IMR-90 (cell line): ENCODE measurements at regions not wholly inside any gene's neighbourhood (a gene's known extent, or its start where the extent isn't known, plus 50 kb on each side); places are given as distances from the start of the nearest gene placed in this dataset.

Experiments
- ATAC-seq: fragments of 200-7000 bp; cut with Tn5 transposase; 2 replicates; pipeline ENCODE4 v1.9.1; 2020; ENCODE audit warnings: low read depth, mild to moderate bottlenecking, moderate library complexity
- BruUV-seq: library from RNA; stranded (reverse); fragments of 400-500 nt; replicated peaks from 2 replicates; lab custom pipeline; 2021; lab: Mats Ljungman, UMichigan
- CTCF ChIA-PET: fragments of 300-600 bp; formaldehyde crosslinking; extraction: SDS; loops from one replicate; lab custom pipeline; 2021; ENCODE audit warnings: antibody characterized with exemption; lab: Yijun Ruan, JAX
- POLR2A ChIA-PET: fragments of 300-600 bp; sonication (Branson Sonifier 250); formaldehyde crosslinking; loops from one replicate; lab custom pipeline; 2022; ENCODE audit warnings: antibody characterized with exemption; ENCODE audit not compliant: unreplicated experiment; lab: Charles Lee
- DNase-seq: peaks from one replicate; pipeline ENCODE4 v3.0.0; 2013
- H2AFZ ChIP-seq: replicated peaks from 2 replicates; pipeline ENCODE3; 2013; ENCODE audit warnings: low read length, mild to moderate bottlenecking; ENCODE audit not compliant: poor library complexity
- H2AK5ac ChIP-seq: 2 replicates; pipeline ENCODE4 v1.6.1; 2013; ENCODE audit warnings: low read depth, low read length, inconsistent platforms
- H2AK9ac ChIP-seq: replicated peaks from 2 replicates; pipeline ENCODE3; 2013; ENCODE audit warnings: mild to moderate bottlenecking, low read depth, low read length, moderate library complexity; ENCODE audit not compliant: poor library complexity
- H2BK120ac ChIP-seq: 2 replicates; pipeline ENCODE4 v1.6.1; 2013; ENCODE audit warnings: low read depth, low read length, inconsistent platforms
- H2BK15ac ChIP-seq: 3 replicates; pipeline ENCODE4 v1.6.1; 2013; ENCODE audit warnings: low read depth, low read length, inconsistent platforms
- H2BK20ac ChIP-seq: 2 replicates; pipeline ENCODE4 v1.6.1; 2013; ENCODE audit warnings: low read depth, mild to moderate bottlenecking, inconsistent platforms, low read length, moderate library complexity
- H2BK5ac ChIP-seq: 2 replicates; pipeline ENCODE4 v1.6.1; 2013; ENCODE audit warnings: mild to moderate bottlenecking, low read depth, low read length, inconsistent platforms; ENCODE audit not compliant: poor library complexity, severe bottlenecking
- H3K14ac ChIP-seq: replicated peaks from 2 replicates; pipeline ENCODE4 v1.6.1; 2013; ENCODE audit warnings: low read depth, low read length, inconsistent platforms
- H3K18ac ChIP-seq: 2 replicates; pipeline ENCODE4 v1.6.1; 2013; ENCODE audit warnings: low read depth, low read length, control low read depth
- H3K23ac ChIP-seq: 2 replicates; pipeline ENCODE4 v1.6.1; 2013; ENCODE audit warnings: low read depth, low read length, inconsistent platforms
- H3K27ac ChIP-seq: 2 replicates; pipeline ENCODE4 v1.5.1; 2013; ENCODE audit warnings: mild to moderate bottlenecking, control low read depth, low read length; ENCODE audit not compliant: insufficient read depth
- H3K27me3 ChIP-seq: 2 replicates; pipeline ENCODE4 v1.6.1; 2013; ENCODE audit warnings: low read length; ENCODE audit not compliant: control insufficient read depth, insufficient read depth
- H3K36me3 ChIP-seq: 2 replicates; pipeline ENCODE4 v1.6.1; 2013; ENCODE audit warnings: low read length, mixed read lengths; ENCODE audit not compliant: control insufficient read depth, insufficient read depth
- H3K4ac ChIP-seq: 2 replicates; pipeline ENCODE4 v1.6.1; 2013; ENCODE audit warnings: low read depth, low read length, inconsistent platforms
- H3K4me1 ChIP-seq: 2 replicates; pipeline ENCODE4 v1.6.1; 2013; ENCODE audit warnings: low read length, mixed read lengths; ENCODE audit not compliant: control insufficient read depth, insufficient read depth
- H3K4me2 ChIP-seq: 2 replicates; pipeline ENCODE4 v1.6.1; 2013; ENCODE audit warnings: low read depth, mild to moderate bottlenecking, control low read depth, low read length, moderate library complexity
- H3K4me3 ChIP-seq: 2 replicates; pipeline ENCODE4 v1.5.1; 2013; ENCODE audit warnings: low read depth, mild to moderate bottlenecking, control low read depth, low read length, moderate library complexity; ENCODE audit not compliant: insufficient read depth
- H3K56ac ChIP-seq: 2 replicates; pipeline ENCODE4 v1.6.1; 2013; ENCODE audit warnings: low read length, inconsistent platforms; ENCODE audit not compliant: insufficient read depth; ENCODE audit errors: extremely low read depth
- H3K79me1 ChIP-seq, 2 experiments: 2 replicates each; pipeline ENCODE4 v1.6.1; 2013; ENCODE audit warnings: low read length in 2 of 2, inconsistent platforms in 1 of 2, low read depth in 1 of 2
- H3K9ac ChIP-seq: 2 replicates; pipeline ENCODE4 v1.6.1; 2013; ENCODE audit warnings: low read depth, low read length, control low read depth
- H3K9me1 ChIP-seq: 2 replicates; pipeline ENCODE4 v1.6.1; 2013; ENCODE audit warnings: low read length, inconsistent platforms; ENCODE audit not compliant: insufficient read depth
- H3K9me3 ChIP-seq: 2 replicates; pipeline ENCODE4 v1.6.1; 2013; ENCODE audit warnings: low read length; ENCODE audit not compliant: control insufficient read depth, insufficient read depth
- H4K20me1 ChIP-seq: 2 replicates; pipeline ENCODE4 v1.6.1; 2013; ENCODE audit warnings: low read length, inconsistent platforms; ENCODE audit not compliant: insufficient read depth
- H4K5ac ChIP-seq: 2 replicates; pipeline ENCODE4 v1.6.1; 2013; ENCODE audit warnings: mild to moderate bottlenecking, low read depth, low read length, control low read depth
- H4K8ac ChIP-seq, 2 experiments: 2 replicates each; pipeline ENCODE4 v1.6.1; 2013; ENCODE audit warnings: low read depth in 2 of 2, low read length in 2 of 2, control low read depth in 1 of 2, inconsistent platforms in 1 of 2
- H4K91ac ChIP-seq: 2 replicates; pipeline ENCODE4 v1.6.1; 2013; ENCODE audit warnings: low read depth, low read length, inconsistent platforms; ENCODE audit not compliant: insufficient read depth
- BHLHE40 ChIP-seq: fragments of 150-350 bp; IDR thresholded peaks from 2 replicates; pipeline ENCODE4 v1.6.1; 2016; ENCODE audit warnings: mild to moderate bottlenecking, low read depth, low read length
- CEBPB ChIP-seq: IDR thresholded peaks from 2 replicates; pipeline ENCODE4 v1.6.1; 2012; ENCODE audit warnings: low read depth, low read length, improper control_type of control experiment
- CHD1 ChIP-seq: IDR thresholded peaks from 2 replicates; pipeline ENCODE4 v1.6.1; 2012; ENCODE audit warnings: low read depth, low read length, improper control_type of control experiment
- FOS ChIP-seq: fragments of 150-350 bp; IDR thresholded peaks from 2 replicates; pipeline ENCODE4 v1.6.1; 2016; ENCODE audit warnings: low read depth, low read length
- MAFK ChIP-seq: IDR thresholded peaks from 2 replicates; pipeline ENCODE4 v1.6.1; 2012; ENCODE audit warnings: low read depth, low read length, improper control_type of control experiment
- MAZ ChIP-seq: IDR thresholded peaks from 2 replicates; pipeline ENCODE4 v1.6.1; 2012; ENCODE audit warnings: low read depth, mild to moderate bottlenecking, low read length, improper control_type of control experiment, moderate library complexity, borderline replicate concordance
- MXI1 ChIP-seq: IDR thresholded peaks from 2 replicates; pipeline ENCODE4 v1.6.1; 2012; ENCODE audit warnings: low read depth, mild to moderate bottlenecking, low read length, moderate library complexity, borderline replicate concordance
- NFE2L2 ChIP-seq: fragments of 150-350 bp; IDR thresholded peaks from 2 replicates; pipeline ENCODE4 v1.6.1; 2016; ENCODE audit warnings: low read depth, mild to moderate bottlenecking, low read length
- POLR2A ChIP-seq: IDR thresholded peaks from 2 replicates; pipeline ENCODE4 v1.6.1; 2012; ENCODE audit warnings: mild to moderate bottlenecking, low read depth, low read length
- RAD21 ChIP-seq: IDR thresholded peaks from 2 replicates; pipeline ENCODE4 v1.6.1; 2012; ENCODE audit warnings: low read length, improper control_type of control experiment
- RCOR1 ChIP-seq: IDR thresholded peaks from 2 replicates; pipeline ENCODE4 v1.6.1; 2012; ENCODE audit warnings: mild to moderate bottlenecking, low read length, improper control_type of control experiment; ENCODE audit not compliant: insufficient replicate concordance
- RFX5 ChIP-seq: IDR thresholded peaks from 2 replicates; pipeline ENCODE4 v1.8.0; 2012; ENCODE audit warnings: low read depth, mild to moderate bottlenecking, low read length, moderate library complexity
- SMC3 ChIP-seq: fragments of 150-350 bp; IDR thresholded peaks from 2 replicates; pipeline ENCODE4 v1.6.1; 2016; ENCODE audit warnings: low read depth, mild to moderate bottlenecking, antibody characterized with exemption, low read length, moderate library complexity
- WGBS, 2 experiments: methylation state at CpG; one replicate each; pipeline versions ENCODE4 v1.1.5 to v1.1.7; 2013; ENCODE audit warnings: missing lambda C conversion rate in 2 of 2; ENCODE audit not compliant: insufficient read length in 1 of 2; ENCODE audit errors: extremely low coverage in 2 of 2; 5-methylcytosine and 5-hydroxymethylcytosine counted together
- dilution Hi-C: fragments of 300-500 bp; cut with HindIII; formaldehyde crosslinking; loops from one replicate; pipeline ENCODE4 v1.14.3; 2018; ENCODE audit warnings: low sequenced_read_pairs; ENCODE audit not compliant: unreplicated experiment
- in situ Hi-C: fragments of 300-500 bp; cut with MboI; formaldehyde crosslinking; loops from 3 replicates; pipeline ENCODE4 v1.14.3; 2019; ENCODE audit warnings: low sequenced_read_pairs, inconsistent platforms, mixed read lengths
- intact Hi-C: fragments of 100-400 bp; cut with micrococcal nuclease; formaldehyde crosslinking; loops from 2 replicates; pipeline ENCODE4 v1.10.0; 2022
- TF ChIP-seq, protein P1 (sequence below): fragments of 150-350 bp; IDR thresholded peaks from 2 replicates; pipeline ENCODE4 v1.6.1; 2017; ENCODE audit warnings: mild to moderate bottlenecking, antibody characterized with exemption, low read length, low read depth
- TF ChIP-seq, protein P2 (sequence below): conservative IDR thresholded peaks from 2 replicates; pipeline ENCODE4 v1.5.1; 2012; ENCODE audit warnings: mild to moderate bottlenecking, low read depth, low read length, improper control_type of control experiment
- TF ChIP-seq, protein P3 (sequence below): fragments of 150-350 bp; IDR thresholded peaks from 2 replicates; pipeline ENCODE4 v1.6.1; 2016; ENCODE audit warnings: low read depth, mild to moderate bottlenecking, low read length, moderate library complexity, borderline replicate concordance

DNA sequence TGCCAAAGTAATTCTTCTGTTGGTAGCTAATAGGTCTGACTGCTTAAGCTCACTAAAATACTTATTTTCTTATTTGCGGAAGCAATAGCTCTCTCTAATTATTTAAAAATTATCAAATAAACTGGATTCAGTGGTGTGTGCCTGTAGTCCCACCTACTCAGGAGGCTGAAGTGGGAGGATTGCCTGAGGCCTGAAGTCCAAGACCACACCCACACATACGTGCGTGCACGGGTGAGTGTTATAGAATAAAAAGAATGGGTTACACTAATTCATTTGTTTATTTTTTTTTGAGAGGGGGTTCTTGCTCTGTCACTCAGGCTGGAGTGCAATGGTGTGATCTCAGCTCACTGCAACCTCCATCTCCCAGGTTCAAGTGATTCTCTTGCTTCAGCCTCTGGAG, 94.2 kb upstream of the HNRNPU start:
- dilution Hi-C loops, result no loop called here
- CTCF ChIA-PET, result no interaction called here
- in situ Hi-C loops, result no loop called here

More for the DNA sequence above, 94.2 kb upstream of the HNRNPU start:
- Histone ChIP-seq H4K5ac (no peak overlapping the region), H3K4ac (no peak overlapping the region), H3K23ac (no peak overlapping the region), H3K9ac (no peak overlapping the region), H2AK5ac (no peak overlapping the region), H4K91ac (no peak overlapping the region), H3K27ac (no peak overlapping the region), H3K9me3 (no peaks in the 10 kb centered on the region), H4K8ac (no peak overlapping the region), H3K36me3 (no peaks in the 10 kb centered on the region), H2AK9ac (no peak overlapping the region), H3K18ac (no peak overlapping the region), H3K14ac (no peak overlapping the region), H3K4me2 (no peak overlapping the region), H3K4me3 (no peak overlapping the region), H2BK120ac (no peak overlapping the region), H2BK20ac (no peak overlapping the region), H4K20me1 (no peaks in the 10 kb centered on the region), H3K27me3 (no peaks in the 10 kb centered on the region), H2AFZ (no peak overlapping the region), H3K79me1 (no peaks in the 10 kb centered on the region; a peak in 1 of 4 replicates), H3K9me1 (peaks cover 7% of the 10 kb centered on the region), H2BK15ac (no peak overlapping the region), H3K4me1 (peaks cover 6% of the 10 kb centered on the region), H2BK5ac (no peak overlapping the region), H3K56ac (no peak overlapping the region)
- POLR2A ChIA-PET, result no interaction called here
- intact Hi-C loops, result loop anchor here (2.0 kb wide), 1 partner anchor 56 kb away; no protein-coding TSS in a partner anchor
- BruUV-seq, result no TSS peak
- ATAC-seq (no peak), DNase-seq (no peak)
- WGBS, 2 experiments, result no CpG with 5 or more reads among the region's 4 CpGs
- TF ChIP-seq, protein P1, sequence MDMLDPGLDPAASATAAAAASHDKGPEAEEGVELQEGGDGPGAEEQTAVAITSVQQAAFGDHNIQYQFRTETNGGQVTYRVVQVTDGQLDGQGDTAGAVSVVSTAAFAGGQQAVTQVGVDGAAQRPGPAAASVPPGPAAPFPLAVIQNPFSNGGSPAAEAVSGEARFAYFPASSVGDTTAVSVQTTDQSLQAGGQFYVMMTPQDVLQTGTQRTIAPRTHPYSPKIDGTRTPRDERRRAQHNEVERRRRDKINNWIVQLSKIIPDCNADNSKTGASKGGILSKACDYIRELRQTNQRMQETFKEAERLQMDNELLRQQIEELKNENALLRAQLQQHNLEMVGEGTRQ, result no peak
- TF ChIP-seq NFE2L2, result no peak
- TF ChIP-seq MAFK, result no peak
- TF ChIP-seq, protein P2, sequence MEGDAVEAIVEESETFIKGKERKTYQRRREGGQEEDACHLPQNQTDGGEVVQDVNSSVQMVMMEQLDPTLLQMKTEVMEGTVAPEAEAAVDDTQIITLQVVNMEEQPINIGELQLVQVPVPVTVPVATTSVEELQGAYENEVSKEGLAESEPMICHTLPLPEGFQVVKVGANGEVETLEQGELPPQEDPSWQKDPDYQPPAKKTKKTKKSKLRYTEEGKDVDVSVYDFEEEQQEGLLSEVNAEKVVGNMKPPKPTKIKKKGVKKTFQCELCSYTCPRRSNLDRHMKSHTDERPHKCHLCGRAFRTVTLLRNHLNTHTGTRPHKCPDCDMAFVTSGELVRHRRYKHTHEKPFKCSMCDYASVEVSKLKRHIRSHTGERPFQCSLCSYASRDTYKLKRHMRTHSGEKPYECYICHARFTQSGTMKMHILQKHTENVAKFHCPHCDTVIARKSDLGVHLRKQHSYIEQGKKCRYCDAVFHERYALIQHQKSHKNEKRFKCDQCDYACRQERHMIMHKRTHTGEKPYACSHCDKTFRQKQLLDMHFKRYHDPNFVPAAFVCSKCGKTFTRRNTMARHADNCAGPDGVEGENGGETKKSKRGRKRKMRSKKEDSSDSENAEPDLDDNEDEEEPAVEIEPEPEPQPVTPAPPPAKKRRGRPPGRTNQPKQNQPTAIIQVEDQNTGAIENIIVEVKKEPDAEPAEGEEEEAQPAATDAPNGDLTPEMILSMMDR, result no peak
- TF ChIP-seq MXI1, result no peak
- no peak for TF ChIP-seq FOS
- TF ChIP-seq SMC3, result no peak
- TF ChIP-seq CHD1, result no peak
- TF ChIP-seq BHLHE40, result no peak
- no peak for TF ChIP-seq MAZ
- TF ChIP-seq RAD21, result no peak
- TF ChIP-seq, protein P3, sequence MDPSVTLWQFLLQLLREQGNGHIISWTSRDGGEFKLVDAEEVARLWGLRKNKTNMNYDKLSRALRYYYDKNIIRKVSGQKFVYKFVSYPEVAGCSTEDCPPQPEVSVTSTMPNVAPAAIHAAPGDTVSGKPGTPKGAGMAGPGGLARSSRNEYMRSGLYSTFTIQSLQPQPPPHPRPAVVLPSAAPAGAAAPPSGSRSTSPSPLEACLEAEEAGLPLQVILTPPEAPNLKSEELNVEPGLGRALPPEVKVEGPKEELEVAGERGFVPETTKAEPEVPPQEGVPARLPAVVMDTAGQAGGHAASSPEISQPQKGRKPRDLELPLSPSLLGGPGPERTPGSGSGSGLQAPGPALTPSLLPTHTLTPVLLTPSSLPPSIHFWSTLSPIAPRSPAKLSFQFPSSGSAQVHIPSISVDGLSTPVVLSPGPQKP, result no peak
- TF ChIP-seq RFX5, result no peak
- no peak for TF ChIP-seq RCOR1
- no peak for TF ChIP-seq CEBPB
- no peak for TF ChIP-seq POLR2A
